GM19467 (cell line): ENCODE measurements at regions not wholly inside any gene's neighbourhood (a gene's known extent, or its start where the extent isn't known, plus 50 kb on each side); places are given as distances from the start of the nearest gene placed in this dataset.

Source experiments
- ATAC-seq: cut with Tn5 transposase; IDR thresholded peaks from one replicate; pipeline ENCODE4 v1.9.1; 2021; ENCODE audit warnings: mild to moderate bottlenecking, moderate library complexity; ENCODE audit not compliant: unreplicated experiment

- no peak for ATAC-seq
Measured at GRCh38 chr15:100734586-100734985, 132.2 kb downstream of the ASB7 start.

DNA sequence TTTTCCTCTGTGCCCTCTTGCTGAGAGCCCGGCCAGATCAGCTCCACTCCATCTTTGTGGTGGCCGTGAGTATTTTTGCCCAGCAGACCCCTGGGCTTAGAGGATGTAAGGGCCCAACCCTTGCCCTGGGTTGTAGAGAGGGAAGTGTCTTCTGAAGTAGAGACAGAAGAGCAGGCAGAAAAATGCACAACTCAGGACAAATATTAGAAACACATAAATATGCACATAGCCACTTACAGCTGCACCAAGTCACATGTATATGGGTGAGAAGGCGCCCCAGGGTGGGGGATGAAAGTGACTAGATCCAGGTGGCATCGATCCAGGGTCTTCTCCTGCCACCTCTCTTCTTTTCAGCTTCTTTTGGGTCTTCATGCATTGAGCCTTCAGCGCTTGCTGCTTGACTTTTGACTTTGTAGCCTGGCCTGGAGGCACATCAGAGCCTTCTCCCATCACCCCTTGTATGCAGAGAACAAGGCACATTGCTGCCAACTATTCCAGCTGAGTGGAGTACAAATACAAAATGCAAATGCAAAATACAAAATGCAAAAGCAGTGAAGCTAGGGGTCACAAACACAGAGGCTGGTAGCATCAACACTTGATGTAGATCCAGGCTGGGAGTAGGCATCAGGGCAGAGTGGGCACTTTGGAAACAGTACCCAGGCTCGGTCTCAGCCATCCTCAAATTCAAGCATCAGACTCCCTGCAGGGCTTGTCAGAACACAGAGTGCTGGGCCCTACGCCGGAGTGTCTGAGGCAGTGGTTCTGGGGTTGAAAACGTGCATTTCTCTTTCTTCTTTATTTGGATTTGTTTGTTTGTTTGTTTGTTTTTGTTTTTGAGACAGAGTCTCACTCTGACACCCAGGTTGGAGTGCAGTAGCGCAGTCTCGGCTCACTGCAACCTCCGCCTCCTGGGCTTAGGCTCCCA lies 133.0 kb downstream of the ASB7 start:
- no peak for ATAC-seq

- no peak for ATAC-seq
Measured at GRCh38 chr15:100737214-100737613, 134.8 kb downstream of the ASB7 start.

DNA sequence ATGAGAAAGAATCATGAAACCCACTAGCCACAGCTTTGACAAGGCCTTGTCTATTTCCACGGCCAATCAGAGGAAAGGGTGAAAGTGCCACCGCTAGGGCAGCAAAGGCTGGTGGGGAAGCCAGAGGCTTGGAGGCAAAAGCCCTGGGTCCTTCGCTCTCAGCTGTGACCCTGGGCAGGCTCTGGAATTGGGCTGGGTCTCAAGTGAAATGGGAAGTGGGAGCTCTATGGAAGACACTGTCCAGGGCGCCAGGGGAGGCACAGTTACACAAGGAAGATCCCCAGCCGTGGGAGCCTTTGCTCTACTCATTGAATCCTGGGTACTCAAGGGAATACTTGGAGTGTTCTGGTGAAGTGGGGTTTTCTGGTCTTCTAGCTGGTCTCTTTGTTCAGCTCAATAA lies 136.2 kb downstream of the ASB7 start:
- ATAC-seq: no peak

DNA sequence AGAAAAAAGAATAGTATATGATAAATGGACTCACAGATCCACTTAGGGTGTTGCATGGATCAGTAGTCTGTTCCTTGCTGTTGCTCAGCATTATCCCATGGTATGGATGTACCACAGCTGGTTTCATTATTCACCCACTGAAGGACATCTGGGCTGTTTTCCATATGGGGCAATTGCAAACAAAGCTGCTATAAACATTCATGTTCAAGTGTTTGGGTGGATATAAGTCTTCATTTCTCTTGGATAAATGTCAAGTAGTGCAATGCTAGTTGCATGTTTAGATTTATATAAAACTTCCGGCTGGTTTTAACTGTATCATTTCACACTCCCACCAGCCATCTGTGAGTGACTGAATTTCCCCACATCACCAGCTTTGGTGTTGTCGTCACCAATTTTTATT lies 137.7 kb downstream of the ASB7 start:
- no peak for ATAC-seq

GRCh38 chr15:100751585-100751984 lies 128.0 kb upstream of the ALDH1A3 start:
- ATAC-seq: no peak

DNA sequence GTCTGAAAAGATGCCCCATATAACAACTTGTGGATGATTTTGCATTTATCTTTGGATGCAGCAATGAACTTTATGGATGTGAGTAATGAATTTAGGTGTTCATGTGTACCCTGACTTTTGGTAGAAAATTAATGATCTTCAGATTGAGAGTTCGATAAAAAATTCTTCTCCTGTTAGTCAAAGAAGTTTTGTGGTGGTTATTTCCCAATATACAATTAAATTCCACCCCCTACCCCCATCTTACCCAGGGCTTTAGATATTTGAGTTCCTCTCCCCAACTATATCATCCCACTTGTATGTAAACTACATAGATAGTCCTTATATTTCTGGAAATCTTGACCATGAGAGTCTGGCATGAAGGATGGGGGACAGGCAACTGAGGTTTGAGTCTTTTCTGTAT lies 126.1 kb upstream of the ALDH1A3 start:
- no peak for ATAC-seq

- ATAC-seq: no peak
Measured at GRCh38 chr15:100757661-100758060, 122.0 kb upstream of the ALDH1A3 start.

DNA sequence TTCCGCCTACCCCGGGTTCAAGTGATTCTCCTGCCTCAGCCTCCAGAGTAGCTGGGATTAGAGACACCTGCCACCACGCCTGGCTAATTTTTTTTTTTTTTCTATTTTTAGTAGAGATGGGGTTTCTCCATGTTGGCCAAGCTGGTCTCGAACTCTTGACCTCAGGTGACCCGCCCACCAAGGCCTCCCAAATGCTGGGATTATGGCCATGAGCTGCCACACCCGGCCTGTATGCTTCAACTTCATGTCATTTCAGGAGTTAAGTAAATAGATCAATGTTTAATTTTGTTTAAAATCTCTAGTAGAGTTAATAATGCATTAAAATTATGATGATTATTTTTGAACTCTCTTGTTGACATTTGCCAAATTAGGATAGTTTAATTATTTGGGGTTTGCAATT lies 121.1 kb upstream of the ALDH1A3 start:
- ATAC-seq: no peak

- no peak for ATAC-seq
Measured at GRCh38 chr15:100759106-100759505, 120.5 kb upstream of the ALDH1A3 start.

- no peak for ATAC-seq
Measured at GRCh38 chr15:100759698-100760356, 119.8 kb upstream of the ALDH1A3 start.

DNA sequence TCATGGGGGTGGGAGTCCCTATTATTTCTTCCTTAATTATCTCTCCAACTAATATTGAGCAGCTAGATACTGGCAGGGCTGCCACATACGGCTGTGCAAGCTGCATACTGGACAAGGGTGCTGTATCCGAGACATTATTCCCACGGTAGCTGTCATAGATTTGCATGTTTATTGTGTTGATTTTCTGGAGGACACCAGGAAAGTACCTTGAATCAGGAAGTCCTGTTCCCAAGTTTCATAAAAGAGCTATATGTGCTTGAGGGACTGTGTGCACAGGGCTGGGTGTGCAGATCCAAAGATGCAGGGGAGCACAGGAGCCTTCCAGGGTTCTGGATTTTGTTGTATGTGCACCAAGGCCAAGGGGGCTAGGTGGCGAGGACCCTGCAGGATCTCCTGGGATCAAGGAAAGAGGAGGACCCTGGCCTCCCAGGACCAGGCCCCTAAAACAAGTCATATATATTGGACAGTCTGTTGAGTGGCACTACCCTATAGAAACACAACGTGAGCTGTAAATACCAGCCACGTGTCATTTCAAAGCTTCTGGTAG lies 119.2 kb upstream of the ALDH1A3 start:
- ATAC-seq: no peak

GRCh38 chr15:100761290-100761935 lies 118.2 kb upstream of the ALDH1A3 start:
- ATAC-seq: no peak

GRCh38 chr15:100762289-100762688 lies 117.3 kb upstream of the ALDH1A3 start:
- ATAC-seq: no peak

DNA sequence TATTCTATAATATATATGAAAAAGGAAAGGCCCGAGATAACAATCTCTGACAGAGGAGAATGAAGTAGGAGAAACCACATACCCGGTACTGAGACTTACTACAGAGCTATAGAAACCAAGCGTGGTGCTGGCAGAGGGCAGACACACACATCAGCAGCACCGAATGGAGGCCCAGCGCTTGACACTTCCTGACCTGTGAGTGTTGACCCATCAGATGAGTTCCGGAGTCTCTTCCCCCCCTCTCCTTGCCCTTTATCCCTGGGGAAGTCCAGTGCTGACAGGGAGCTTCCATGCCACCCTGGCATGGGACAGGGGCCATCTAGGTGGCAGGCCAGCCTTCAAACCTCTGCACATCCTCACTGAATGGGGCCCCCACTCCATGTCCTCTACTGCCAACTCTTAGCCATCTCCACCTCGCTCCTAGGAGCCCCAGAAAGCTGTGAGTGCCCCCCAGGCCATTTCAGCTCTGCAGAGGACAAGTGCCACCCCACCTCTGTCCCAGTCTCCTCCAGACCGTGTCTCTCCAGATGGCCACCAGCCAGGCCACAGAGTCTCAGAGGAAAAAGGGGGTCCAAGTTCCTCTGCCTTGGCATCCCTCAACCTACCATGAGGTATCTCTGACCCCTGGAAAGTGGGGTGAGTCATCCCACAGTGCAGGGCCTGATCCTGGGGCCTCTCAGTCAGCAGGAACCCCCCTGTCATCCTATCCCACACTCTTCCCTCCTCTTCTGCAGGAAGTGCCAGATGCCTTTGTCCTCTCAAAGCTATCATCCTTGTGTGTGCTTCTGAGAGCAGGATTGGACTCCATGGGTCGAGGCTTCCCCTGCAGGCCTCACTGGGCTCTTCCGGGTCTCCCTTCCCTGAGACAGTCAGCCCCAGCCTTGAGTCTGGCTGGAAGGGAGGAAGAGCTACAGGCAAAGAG lies 116.5 kb upstream of the ALDH1A3 start:
- no peak for ATAC-seq

DNA sequence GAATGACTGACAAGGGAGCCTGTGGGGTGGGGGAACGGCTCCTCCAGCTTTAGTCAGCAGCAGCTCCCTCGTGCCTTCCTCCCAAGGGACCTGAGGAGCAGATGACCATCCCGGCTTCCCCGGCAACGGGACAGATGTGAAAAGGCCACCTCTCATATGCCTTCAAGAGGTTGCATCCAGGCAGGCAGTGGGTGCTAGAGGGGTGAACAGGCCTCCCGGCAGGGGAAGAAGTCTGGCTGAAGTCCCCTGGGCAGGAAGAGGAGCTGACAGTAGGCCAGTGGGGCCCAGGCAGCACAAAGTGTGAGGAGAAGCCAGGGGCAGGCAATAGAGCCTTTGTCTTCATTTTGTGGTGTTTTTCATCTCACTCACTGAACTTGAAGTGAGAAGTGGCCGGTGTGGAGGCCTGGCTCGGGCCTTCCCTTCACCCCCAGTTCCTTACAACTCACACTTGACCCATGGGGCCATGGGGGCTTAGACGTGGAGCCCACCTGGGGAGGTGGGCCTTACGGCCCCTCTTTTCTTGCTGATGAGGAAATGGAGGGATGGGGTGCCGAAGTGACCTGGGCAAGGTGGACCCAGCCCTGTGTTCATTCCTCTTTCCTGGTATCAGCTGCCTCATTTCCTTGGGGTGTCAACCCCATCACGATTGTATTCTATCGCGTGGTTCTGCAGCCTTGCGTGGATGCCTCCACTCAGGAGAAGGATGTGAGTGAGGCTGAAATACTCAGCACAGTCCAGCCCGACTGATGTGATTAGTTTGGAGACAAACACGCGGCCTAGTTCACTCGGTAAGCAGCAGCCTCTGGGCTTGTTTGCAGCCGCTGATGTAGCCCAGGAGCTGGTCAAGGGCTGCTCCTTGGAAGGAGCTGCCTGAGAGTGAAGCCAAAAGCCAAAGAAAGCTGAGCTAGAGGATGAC lies 115.5 kb upstream of the ALDH1A3 start:
- ATAC-seq: no peak

DNA sequence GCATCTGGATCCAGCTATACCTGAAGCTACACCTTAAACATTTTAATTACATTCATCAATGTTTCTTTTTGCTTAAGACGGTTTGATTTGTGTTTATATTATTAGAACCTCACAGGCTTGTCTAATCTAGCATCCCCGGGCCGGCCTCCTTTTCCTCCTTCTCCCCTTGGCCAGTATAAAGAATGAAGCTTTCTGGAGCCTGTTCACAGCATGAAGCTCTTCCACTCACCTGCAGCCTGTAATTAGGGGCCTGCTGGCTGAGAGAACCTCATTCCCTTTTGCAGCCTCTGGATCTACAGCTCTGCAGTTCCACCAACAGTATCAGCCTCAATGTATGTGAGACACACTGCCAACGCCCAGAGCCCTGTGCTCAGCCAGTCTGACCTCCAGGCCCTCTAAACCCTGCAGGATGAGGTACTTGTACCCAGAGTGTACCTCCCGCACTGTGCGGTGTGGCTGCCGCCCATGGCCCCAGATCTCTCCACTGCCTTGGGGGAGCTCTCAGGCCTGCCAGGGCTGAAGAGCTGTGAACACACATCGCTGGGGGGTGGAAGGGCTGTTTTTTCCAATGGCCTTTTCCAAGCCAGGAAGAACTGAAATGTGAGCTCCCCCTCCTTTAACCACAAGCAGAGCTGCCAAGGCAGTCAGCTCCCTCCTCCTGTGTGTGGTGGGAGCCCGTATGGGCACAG lies 114.7 kb upstream of the ALDH1A3 start:
- no peak for ATAC-seq

- ATAC-seq: no peak
Measured at GRCh38 chr15:100765467-100766241, 114.0 kb upstream of the ALDH1A3 start.
